ENCODE measurements at regions not wholly inside any gene's neighbourhood (a gene's known extent, or its start where the extent isn't known, plus 50 kb on each side); places are given as distances from the start of the nearest gene placed in this dataset.
"Not testable (repeated sequence)": the region's sequence is repeated elsewhere in the genome, so short reads cannot be mapped to it uniquely, and the experiment has no call there.

DNA sequence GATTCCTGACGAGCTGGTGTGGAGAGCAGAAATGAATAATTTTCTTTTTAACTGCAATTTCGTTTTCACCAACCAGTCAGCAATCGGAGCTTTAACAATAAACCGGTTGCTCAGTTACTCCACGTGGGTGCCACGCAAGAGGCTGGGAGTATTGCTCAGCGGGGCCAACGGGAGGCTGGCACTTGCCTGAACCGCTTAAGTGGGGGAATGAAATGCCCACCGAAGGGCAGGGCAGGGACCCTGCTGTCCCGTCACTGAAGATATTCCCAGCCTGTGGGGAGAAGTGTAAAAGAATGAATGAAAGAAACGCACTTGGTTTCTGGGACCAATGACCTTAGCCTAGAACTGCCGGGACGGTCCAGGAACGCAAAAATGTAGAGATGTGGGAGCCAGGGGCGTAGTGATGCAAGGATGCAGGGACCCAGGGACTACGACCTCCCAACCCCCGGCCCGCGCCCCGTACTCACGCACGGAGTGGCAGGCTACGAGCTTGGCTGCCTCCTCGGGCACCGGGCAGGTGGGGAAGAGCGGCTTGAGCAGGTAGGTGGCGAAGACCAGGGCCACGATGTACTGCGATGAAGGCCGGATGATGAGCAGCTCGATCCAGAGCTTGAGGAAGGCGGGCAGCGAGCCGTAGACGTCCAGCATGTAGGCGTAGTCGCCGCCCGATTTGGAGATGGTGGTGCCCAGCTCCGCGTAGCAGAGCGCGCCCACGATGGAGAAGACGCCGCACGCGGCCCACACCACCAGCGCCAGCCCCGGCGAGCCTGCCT, 79.8 kb upstream of the METTL9 start:
- not testable (repeated sequence) for H3K36me3 ChIP-seq; H2AFZ ChIP-seq (replicated peaks); H3K27me3 Mint-ChIP-seq (ENCODE audit: insufficient read depth, low read depth); H3K9me3 Mint-ChIP-seq; H3K27ac ChIP-seq; H3K36me3 Mint-ChIP-seq; H3K9me3 ChIP-seq (ENCODE audit: low read depth); H3K27me3 ChIP-seq
- peak overlapping the region; percentile 61 for H3K27ac Mint-ChIP-seq
- peaks cover 38% of the 10 kb centered on the region for H3K4me1 Mint-ChIP-seq
- peak overlapping the region; percentile 46 for H3K9ac ChIP-seq
- peak; percentile 22 for DNase-seq (ENCODE audit: low spot score)
- peaks cover 30% of the 10 kb centered on the region for H3F3A ChIP-seq (ENCODE audit: low read depth)
- H3K79me2 ChIP-seq (ENCODE audit: low read depth), result peaks cover 55% of the 10 kb centered on the region
- peak overlapping the region; percentile 80 for H3K4me2 ChIP-seq
- peak overlapping the region; percentile 99 for H3K4me3 Mint-ChIP-seq
- H4K20me1 ChIP-seq (ENCODE audit: low read depth), result peaks cover 47% of the 10 kb centered on the region
- peaks cover 32% of the 10 kb centered on the region for H3K4me1 ChIP-seq
- H3K4me3 ChIP-seq, result peak overlapping the region; percentile 84

DNA sequence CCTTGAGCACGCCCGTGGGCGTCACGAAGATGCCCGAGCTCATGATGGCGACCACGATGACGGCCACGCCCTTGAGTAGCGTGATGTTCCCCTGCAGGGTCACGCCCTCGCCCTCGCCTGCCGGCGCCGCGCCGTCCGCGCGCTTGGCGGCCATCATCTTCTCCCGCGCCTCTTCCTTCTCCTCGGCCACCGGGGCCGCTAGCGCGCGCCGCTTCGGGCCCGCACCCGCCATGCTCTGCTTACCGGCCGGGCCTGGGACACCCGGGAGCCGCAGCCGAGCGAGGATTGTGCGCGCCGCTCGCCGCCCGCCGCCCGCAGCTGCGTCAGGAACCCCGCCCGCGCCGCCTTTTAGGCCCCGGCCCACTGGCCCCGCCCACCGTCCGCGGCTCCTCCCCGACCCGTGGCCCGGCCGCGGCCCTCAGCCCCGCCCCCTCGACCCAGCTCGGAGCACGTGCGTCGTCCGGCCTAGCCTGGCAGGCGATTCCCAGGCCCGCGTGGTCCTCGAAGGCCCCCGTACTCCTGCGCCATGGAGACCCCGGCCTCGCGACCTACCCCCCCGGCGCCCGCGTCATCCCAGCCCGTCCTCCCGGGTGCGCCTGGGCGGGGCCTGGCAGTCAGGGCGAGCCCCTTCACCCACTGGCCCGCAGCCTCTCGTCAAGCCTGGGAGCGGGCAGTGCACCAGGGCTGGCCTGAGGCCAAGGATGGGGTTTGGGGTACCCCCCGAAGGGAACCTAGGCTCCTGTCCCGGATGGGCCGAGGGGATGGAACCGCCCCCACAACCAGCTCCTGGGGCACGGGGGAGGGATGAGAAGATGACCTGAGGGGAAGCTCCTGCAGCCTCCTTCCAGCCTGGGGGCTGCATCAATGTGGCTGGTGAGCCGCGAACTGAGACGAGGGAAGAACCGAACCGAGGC, 79.0 kb upstream of the METTL9 start:
- H3K36me3 Mint-ChIP-seq; H3K27me3 Mint-ChIP-seq (ENCODE audit: insufficient read depth, low read depth); H3K9me3 Mint-ChIP-seq; H3K9me3 ChIP-seq (ENCODE audit: low read depth); H3K36me3 ChIP-seq; H3K27ac Mint-ChIP-seq; H2AFZ ChIP-seq (replicated peaks); H3K27me3 ChIP-seq: not testable (repeated sequence)
- Mint-ChIP-seq H3K4me3 (peak overlapping the region; percentile 99), H3K4me1 (peaks cover 33% of the 10 kb centered on the region)
- H3K4me1 ChIP-seq, result peaks cover 32% of the 10 kb centered on the region
- H3K4me2 ChIP-seq, result peak overlapping the region; percentile 80
- DNase-seq (ENCODE audit: low spot score), result peak; percentile 100
- peaks cover 39% of the 10 kb centered on the region for H3F3A ChIP-seq (ENCODE audit: low read depth)
- peak overlapping the region; percentile 91 for H3K27ac ChIP-seq
- peak overlapping the region; percentile 23 for H3K9ac ChIP-seq
- peaks cover 47% of the 10 kb centered on the region for H3K79me2 ChIP-seq (ENCODE audit: low read depth)
- peaks cover 39% of the 10 kb centered on the region for H4K20me1 ChIP-seq (ENCODE audit: low read depth)
- peak overlapping the region; percentile 84 for H3K4me3 ChIP-seq

DNA sequence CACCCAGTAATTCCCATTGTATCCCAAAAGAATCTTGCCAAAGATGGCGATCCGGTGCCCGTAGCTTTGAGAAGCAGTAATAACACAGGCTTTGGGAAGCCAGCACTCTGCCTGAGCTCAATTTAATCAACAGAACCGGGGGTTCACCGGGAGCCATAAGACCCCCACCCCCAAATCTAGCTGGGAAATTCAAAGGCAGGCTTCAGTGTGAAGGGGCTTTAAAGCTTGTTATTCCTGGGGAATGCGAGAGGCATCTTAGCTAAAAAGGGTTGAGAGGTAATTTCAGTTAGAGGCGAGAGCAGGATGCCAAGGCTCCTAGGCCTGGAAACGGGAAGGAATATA, 78.4 kb upstream of the METTL9 start:
- not testable (repeated sequence) for H3K9me3 ChIP-seq (ENCODE audit: low read depth); H3K27me3 Mint-ChIP-seq (ENCODE audit: insufficient read depth, low read depth); H3K9me3 Mint-ChIP-seq; H3K36me3 ChIP-seq; H2AFZ ChIP-seq (replicated peaks); H3K36me3 Mint-ChIP-seq; H3K27me3 ChIP-seq
- peak overlapping the region; percentile 72 for H3K4me2 ChIP-seq
- H3K4me3 ChIP-seq, result peak overlapping the region; percentile 84
- H3K9ac ChIP-seq, result peak overlapping the region; percentile 1
- H3F3A ChIP-seq (ENCODE audit: low read depth), result peaks cover 44% of the 10 kb centered on the region
- peaks cover 31% of the 10 kb centered on the region for H3K4me1 ChIP-seq
- peaks cover 40% of the 10 kb centered on the region for H3K79me2 ChIP-seq (ENCODE audit: low read depth)
- Mint-ChIP-seq H3K27ac (peak overlapping the region; percentile 94), H3K4me3 (peak overlapping the region; percentile 82), H3K4me1 (peaks cover 26% of the 10 kb centered on the region)
- peak; percentile 50 for DNase-seq (ENCODE audit: low spot score)
- peaks cover 32% of the 10 kb centered on the region for H4K20me1 ChIP-seq (ENCODE audit: low read depth)
- peak overlapping the region; percentile 91 for H3K27ac ChIP-seq

DNA sequence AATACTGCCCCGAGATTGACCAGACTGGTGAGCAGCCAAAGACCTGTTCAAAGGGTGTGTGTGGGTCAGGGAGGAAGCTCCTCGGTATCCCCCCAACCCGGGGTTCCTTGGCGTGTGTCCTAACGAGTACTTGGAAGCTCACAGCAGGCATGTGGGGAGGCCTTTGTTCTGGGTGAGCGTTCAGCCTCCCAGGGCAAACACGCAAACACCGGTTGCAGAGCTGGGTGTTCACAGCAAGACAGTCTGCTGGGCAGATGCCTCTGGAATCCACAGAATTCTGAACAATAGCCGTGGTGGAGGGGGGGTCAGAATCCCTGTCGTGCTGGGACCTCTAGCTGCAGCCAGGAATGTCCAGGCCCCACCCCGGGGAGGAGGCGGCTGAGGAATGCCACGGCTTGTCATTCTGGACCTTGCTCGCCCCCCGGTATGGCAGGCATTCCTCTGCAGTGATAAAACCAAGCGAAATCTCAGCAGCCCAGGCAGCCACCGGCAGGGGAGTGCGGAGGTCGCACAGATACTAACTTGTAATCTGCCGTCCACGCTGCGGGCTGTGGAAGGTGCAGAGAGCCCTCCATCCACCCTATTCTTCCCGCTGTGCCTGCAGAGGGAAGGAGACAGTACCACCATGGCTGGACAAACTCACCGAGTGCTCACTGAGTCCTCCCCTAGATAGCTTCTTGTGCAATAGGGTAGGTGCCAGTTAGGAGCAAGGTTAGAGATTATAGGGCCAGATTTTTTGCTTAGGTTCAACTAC, 77.8 kb upstream of the METTL9 start:
- Histone ChIP-seq H3K4me1 (peaks cover 28% of the 10 kb centered on the region), H3F3A (ENCODE audit: low read depth) (peaks cover 44% of the 10 kb centered on the region), H3K27ac (peak overlapping the region; percentile 91), H3K79me2 (ENCODE audit: low read depth) (peaks cover 35% of the 10 kb centered on the region), H3K9ac (peak overlapping the region; percentile 1), H3K4me3 (peak overlapping the region; percentile 84), H3K4me2 (peak overlapping the region; percentile 72), H2AFZ (replicated peaks) (peak overlapping the region; percentile 50), H4K20me1 (ENCODE audit: low read depth) (peaks cover 27% of the 10 kb centered on the region)
- Mint-ChIP-seq H3K4me1 (peaks cover 26% of the 10 kb centered on the region), H3K27ac (peak overlapping the region; percentile 94), H3K4me3 (peak overlapping the region; percentile 82)
- not testable (repeated sequence) for H3K9me3 Mint-ChIP-seq; H3K9me3 ChIP-seq (ENCODE audit: low read depth); H3K27me3 ChIP-seq; H3K36me3 ChIP-seq; H3K27me3 Mint-ChIP-seq (ENCODE audit: insufficient read depth, low read depth); H3K36me3 Mint-ChIP-seq
- TF ChIP-seq, protein P1, sequence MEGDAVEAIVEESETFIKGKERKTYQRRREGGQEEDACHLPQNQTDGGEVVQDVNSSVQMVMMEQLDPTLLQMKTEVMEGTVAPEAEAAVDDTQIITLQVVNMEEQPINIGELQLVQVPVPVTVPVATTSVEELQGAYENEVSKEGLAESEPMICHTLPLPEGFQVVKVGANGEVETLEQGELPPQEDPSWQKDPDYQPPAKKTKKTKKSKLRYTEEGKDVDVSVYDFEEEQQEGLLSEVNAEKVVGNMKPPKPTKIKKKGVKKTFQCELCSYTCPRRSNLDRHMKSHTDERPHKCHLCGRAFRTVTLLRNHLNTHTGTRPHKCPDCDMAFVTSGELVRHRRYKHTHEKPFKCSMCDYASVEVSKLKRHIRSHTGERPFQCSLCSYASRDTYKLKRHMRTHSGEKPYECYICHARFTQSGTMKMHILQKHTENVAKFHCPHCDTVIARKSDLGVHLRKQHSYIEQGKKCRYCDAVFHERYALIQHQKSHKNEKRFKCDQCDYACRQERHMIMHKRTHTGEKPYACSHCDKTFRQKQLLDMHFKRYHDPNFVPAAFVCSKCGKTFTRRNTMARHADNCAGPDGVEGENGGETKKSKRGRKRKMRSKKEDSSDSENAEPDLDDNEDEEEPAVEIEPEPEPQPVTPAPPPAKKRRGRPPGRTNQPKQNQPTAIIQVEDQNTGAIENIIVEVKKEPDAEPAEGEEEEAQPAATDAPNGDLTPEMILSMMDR (IDR thresholded peaks at IDR 0.05), result peak; percentile 44
- DNase-seq (ENCODE audit: low spot score), result peak; percentile 88

DNA sequence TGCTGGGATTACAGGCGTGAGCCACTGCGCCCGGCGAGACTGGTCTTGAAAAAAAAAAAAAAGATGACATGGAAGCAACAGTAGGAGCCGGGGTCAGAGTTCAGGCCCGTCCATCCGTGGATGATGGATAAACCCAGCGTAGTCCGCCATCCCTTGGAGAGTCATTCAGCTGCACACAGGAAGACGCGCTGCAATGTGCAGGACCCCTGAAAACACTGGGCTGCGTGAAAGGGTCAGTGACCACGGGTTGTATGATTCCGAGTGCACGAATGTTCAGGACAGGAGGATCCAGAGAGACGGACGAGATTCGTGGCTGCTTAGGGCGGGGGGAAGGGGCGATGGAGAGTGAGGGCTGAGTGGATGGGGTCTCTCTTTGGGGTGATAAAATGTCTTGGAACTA, 76.5 kb upstream of the METTL9 start:
- H3K36me3 Mint-ChIP-seq; H3K9me3 ChIP-seq (ENCODE audit: low read depth); H3K27ac ChIP-seq; H3K27me3 Mint-ChIP-seq (ENCODE audit: insufficient read depth, low read depth); H3K9ac ChIP-seq; H3K4me2 ChIP-seq; H3K27me3 ChIP-seq; H3K4me3 ChIP-seq; H3K36me3 ChIP-seq; H2AFZ ChIP-seq (replicated peaks); H3K9me3 Mint-ChIP-seq: not testable (repeated sequence)
- Mint-ChIP-seq H3K27ac (peak overlapping the region; percentile 78), H3K4me1 (peaks cover 37% of the 10 kb centered on the region), H3K4me3 (peak overlapping the region; percentile 47)
- peak; percentile 18 for DNase-seq (ENCODE audit: low spot score)
- peaks cover 36% of the 10 kb centered on the region for H3K4me1 ChIP-seq
- H4K20me1 ChIP-seq (ENCODE audit: low read depth), result peaks cover 17% of the 10 kb centered on the region
- peaks cover 52% of the 10 kb centered on the region for H3F3A ChIP-seq (ENCODE audit: low read depth)
- peaks cover 23% of the 10 kb centered on the region for H3K79me2 ChIP-seq (ENCODE audit: low read depth)
